ENCODE measurements at regions not wholly inside any gene's neighbourhood (a gene's known extent, or its start where the extent isn't known, plus 50 kb on each side); places are given as distances from the start of the nearest gene placed in this dataset.

DNA sequence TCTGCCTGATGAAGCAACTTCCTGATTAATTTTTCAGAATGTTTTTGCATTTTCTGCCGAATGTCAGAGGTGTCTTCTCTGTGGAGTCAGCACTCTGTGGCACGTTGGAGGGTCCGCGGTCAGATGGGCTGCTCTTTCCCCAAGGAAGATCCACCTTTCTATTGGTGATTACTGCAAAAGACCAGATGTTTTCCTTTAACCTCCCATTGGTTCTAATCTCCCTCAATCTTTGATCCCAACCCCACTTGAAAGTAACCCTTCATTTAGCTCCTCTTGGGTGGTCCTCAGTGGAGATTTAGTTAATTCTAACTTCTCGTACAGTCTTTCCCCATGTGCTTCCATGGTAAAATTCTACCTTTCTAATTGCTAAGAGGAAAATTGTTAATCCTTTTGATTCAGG, 397.7 kb upstream of the DDHD1 start:
- no peak for DNase-seq (ENCODE audit: low read depth in 2 of 2)

DNA sequence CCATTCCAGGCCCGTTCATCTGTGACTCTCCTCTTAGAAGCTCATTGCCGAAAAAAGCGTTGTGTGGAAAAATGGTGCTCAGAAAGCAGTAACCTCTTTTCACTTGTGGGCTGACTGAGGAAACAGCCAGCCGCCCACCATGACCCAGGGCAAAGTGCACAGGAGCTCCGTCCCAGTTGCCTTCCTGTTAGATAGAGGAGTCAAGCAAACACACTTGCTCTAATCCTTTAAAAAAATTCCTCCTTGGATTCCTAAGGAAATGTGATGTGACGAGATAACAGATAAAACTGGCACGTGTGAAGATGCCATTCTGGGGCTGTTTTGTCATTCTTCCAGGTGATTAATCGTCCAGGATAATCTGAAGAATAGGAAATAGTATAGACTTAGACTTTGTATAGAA, 396.8 kb upstream of the DDHD1 start:
- DNase-seq (ENCODE audit: low read depth in 2 of 2) = no peak

- no peak for DNase-seq (ENCODE audit: low read depth in 2 of 2)
Observed at GRCh38 chr14:53547593-53547992, 394.5 kb upstream of the DDHD1 start.

- no peak for DNase-seq (ENCODE audit: low read depth in 2 of 2)
Observed at GRCh38 chr14:53545217-53545616, 392.1 kb upstream of the DDHD1 start.

GRCh38 chr14:53542732-53543131, 389.6 kb upstream of the DDHD1 start:
- DNase-seq (ENCODE audit: low read depth in 2 of 2) = no peak

- DNase-seq (ENCODE audit: low read depth in 2 of 2) = no peak
Observed at GRCh38 chr14:53541411-53541810, 388.3 kb upstream of the DDHD1 start.

DNA sequence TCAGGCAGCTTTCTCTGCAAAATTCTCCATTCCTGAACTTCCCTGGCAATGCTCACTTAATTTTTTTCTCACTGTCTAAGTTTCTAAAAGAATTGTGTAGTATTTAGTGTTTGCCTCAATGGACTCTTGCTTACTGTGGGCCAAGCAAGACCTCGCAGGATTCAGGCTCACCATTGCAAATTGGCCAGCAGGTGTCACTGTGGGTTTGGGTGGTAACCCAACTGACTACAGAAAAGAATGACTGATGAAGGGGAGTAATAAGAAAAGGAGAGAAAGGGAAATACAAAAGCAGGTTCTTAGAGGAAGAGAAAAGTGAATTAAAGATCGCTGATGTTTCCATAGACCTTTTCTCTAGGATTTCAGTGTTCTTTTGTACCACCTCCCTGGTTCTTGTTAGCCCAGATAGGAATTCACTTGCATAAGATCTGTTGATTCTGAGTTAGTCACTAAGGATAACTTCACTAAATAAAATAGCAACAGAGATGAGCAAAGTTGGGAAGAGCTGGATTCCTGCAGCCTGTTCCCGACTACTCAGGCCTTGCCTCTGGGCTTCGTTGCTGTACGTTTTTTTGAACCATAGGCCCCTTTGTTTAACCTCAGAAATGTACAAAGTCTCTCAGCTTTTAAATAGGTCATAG, 386.5 kb upstream of the DDHD1 start:
- DNase-seq (ENCODE audit: low read depth in 2 of 2) = peak; percentile 2 to 26

DNA sequence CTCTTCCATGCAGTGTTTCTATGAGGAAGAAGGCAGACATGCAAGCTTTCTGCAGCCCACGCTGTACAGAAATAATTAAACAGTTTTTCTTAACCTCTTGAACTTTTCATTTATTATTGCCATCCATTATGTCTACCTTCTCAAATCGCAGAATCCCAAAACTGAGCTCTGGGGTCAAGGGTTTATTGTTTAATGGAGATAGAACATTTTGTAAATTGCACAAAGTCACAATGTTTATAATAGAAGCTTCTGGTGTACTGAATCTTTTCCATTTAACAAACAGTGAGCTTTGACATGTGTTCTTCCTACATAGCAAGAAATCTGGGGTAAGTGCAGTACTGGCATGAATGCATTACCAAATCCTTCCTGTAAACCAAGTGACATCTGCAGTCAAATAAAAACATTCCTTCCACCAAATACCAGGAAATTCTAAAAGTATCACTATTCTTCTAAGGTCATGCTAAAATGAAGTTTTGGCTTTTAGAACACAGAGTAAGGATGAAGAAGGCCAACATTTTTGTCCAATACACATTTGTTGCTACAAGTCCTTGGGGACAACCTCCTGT, 385.3 kb upstream of the DDHD1 start:
- no peak for DNase-seq (ENCODE audit: low read depth in 2 of 2)

- no peak for DNase-seq (ENCODE audit: low read depth in 2 of 2)
Observed at GRCh38 chr14:53537422-53538315, 384.5 kb upstream of the DDHD1 start.

DNA sequence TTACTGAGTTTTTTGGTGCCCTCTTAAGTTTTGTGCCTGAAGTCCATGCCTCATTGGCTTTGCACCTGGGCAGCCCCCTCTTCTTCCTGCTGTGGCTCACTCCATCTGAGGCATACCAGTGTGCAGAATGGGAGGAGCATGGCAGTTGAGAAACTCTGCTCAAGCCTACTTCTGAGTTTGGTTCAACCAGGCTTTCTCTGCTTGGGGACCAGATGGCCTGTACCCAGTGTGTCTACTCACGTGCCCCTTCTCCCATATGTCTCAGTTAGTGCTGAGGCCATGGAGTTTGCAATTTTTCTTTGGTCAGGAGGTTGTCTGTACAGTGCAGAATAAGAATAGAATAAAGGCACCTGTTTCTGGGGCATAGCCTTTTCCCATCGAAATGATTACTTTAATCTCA, 383.3 kb upstream of the DDHD1 start:
- DNase-seq (ENCODE audit: low read depth in 2 of 2) = no peak

- DNase-seq (ENCODE audit: low read depth in 2 of 2) = no peak
Observed at GRCh38 chr14:53534841-53535240, 381.7 kb upstream of the DDHD1 start.

GRCh38 chr14:53533384-53533970, 380.4 kb upstream of the DDHD1 start:
- no peak for DNase-seq (ENCODE audit: low read depth in 2 of 2)

DNA sequence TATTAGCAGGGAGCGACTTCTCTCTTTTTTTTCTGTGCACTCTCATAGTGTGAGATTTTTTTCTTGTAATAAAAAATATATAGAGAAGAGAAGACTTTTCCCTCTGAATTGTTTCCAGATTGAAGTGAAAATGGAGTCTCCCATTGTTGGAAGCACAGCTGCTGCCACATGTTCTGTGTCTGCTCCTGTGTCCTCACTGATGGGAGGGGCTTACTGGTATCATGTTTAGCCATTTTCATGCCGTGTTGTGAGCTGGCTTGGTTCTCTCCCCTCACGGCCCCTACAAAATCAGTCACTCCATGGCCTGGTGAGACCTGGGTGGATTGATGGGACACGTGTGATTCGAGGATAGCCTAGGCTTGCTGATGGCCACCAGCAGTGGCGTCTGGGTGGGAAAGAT, 379.7 kb upstream of the DDHD1 start:
- DNase-seq (ENCODE audit: low read depth in 2 of 2) = no peak

DNA sequence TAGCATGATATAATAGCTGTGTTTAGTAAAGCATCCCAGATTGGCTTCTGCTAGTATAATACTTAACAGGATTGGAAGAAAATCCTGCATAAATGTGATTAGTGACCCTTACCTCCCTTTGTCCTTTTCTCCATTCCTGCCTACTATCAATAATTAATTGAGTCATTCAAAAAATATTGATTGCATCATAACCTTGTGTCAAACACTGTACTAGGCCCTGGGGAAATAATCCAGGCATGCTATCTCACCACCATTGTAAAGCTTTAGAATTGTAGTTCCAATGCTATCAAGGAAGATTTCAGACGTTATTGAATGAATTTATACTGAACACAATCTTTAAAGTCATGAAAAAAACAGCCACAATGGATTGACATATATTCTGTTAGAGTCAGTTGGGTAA, 378.6 kb upstream of the DDHD1 start:
- DNase-seq (ENCODE audit: low read depth in 2 of 2) = no peak

- no peak for DNase-seq (ENCODE audit: low read depth in 2 of 2)
Observed at GRCh38 chr14:53531156-53531555, 378.0 kb upstream of the DDHD1 start.

DNA sequence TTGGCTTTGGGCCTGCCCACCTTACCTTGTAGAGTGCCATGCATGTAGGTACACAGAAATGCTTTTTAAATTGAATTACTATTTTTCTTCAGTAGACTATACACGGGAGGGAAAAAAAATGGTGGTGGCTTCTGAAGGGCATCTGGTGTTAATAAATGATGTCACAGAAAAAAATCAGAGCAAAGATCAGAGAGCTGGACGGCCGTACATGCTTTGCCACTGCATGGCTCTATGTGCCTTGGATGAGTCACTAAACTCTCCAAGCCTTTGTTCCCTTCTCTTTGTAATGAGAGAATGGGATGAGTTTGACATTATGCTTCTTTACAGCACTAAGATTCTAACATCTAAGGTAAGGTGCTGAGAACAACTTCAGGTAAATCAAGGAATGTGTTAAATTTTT, 376.4 kb upstream of the DDHD1 start:
- no peak for DNase-seq (ENCODE audit: low read depth in 2 of 2)

- DNase-seq (ENCODE audit: low read depth in 2 of 2) = no peak
Observed at GRCh38 chr14:53528185-53528671, 375.1 kb upstream of the DDHD1 start.

DNA sequence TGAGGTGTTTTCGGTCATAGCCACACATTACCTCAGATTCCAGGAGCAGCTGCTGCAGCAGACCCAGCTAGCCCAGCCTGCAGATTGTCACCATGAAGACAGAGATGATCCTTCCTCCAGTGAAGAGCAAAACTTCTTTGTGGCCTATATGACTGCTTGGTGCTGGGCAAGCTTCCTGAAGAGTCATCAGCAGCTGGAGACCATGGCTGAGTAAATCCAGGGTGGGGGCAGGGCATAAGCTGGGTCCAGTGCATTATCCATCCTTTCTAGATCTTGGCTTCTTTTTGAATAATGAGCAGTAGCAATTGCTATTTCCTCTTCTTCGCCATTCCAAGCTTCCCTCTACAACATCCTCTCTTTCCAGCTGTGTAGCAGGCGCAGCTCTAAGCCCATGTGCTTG, 373.1 kb upstream of the DDHD1 start:
- DNase-seq (ENCODE audit: low read depth in 2 of 2) = no peak

GRCh38 chr14:53525608-53526007, 372.5 kb upstream of the DDHD1 start:
- no peak for DNase-seq (ENCODE audit: low read depth in 2 of 2)

DNA sequence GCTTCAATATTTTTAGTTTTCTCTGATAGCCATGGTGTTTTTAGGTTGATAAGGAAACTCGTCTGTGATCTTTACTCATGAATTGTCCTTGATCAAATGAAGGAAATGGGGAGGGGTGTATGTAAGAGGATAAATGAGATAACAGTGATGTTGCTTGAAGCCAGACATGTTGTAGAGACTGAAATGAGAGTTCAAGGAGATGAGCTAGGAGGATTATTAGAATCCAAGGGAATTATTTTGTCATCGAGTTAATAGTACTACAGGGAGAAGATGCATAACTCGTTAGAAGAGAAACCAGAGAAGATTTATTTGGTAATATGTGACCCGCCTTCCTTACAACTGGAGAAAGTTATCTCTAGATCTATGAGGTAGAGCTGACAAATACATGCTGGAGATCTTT, 371.3 kb upstream of the DDHD1 start:
- no peak for DNase-seq (ENCODE audit: low read depth in 2 of 2)

GRCh38 chr14:53523226-53523625, 370.1 kb upstream of the DDHD1 start:
- DNase-seq (ENCODE audit: low read depth in 2 of 2) = no peak

GRCh38 chr14:53520078-53520928, 367.2 kb upstream of the DDHD1 start:
- no peak for DNase-seq (ENCODE audit: low read depth in 2 of 2)

Measured in stimulated activated CD4-positive, alpha-beta T cell treated with anti-CD3 and anti-CD28 coated beads, Interleukin-1b, Interleukin-23, amount 100 ng/mL, for 4 hours (primary cell).